ENCODE measurements at regions not wholly inside any gene's neighbourhood (a gene's known extent, or its start where the extent isn't known, plus 50 kb on each side); places are given as distances from the start of the nearest gene placed in this dataset.
"Not testable (repeated sequence)": the region's sequence is repeated elsewhere in the genome, so short reads cannot be mapped to it uniquely, and the experiment has no call there.

GRCh38 chr16:29578898-29579297 is 72.7 kb upstream of the NPIPB12 start:
- H3K27me3 Mint-ChIP-seq, H3K4me3 Mint-ChIP-seq, H3K9me3 Mint-ChIP-seq, H3K27ac Mint-ChIP-seq, DNase-seq: not testable (repeated sequence)
- peaks cover 22% of the 10 kb centered on the region for H3K4me1 Mint-ChIP-seq
- peaks cover 15% of the 10 kb centered on the region for H3K36me3 Mint-ChIP-seq

GRCh38 chr16:29581764-29582163 is 75.6 kb upstream of the NPIPB12 start:
- H3K9me3 Mint-ChIP-seq: not testable (repeated sequence)

GRCh38 chr16:29591919-29592318 is 71.1 kb upstream of the SPN start:
- not testable (repeated sequence) for DNase-seq, H3K27me3 Mint-ChIP-seq, H3K9me3 Mint-ChIP-seq
- H3K36me3 Mint-ChIP-seq: peaks cover 20% of the 10 kb centered on the region
- peak overlapping the region; percentile 14 for H3K4me3 Mint-ChIP-seq
- peak overlapping the region; percentile 69 for H3K27ac Mint-ChIP-seq
- peaks cover 28% of the 10 kb centered on the region for H3K4me1 Mint-ChIP-seq

More at GRCh38 chr16:29581764-29582163, 75.6 kb upstream of the NPIPB12 start:
- not testable (repeated sequence) for H3K27ac Mint-ChIP-seq, H3K27me3 Mint-ChIP-seq, H3K4me3 Mint-ChIP-seq, DNase-seq
- peaks cover 13% of the 10 kb centered on the region for H3K36me3 Mint-ChIP-seq
- peaks cover 29% of the 10 kb centered on the region for H3K4me1 Mint-ChIP-seq

- Mint-ChIP-seq H3K4me1 (peaks cover 23% of the 10 kb centered on the region), H3K4me3 (peak overlapping the region; percentile 94), H3K27ac (peak overlapping the region; percentile 92), H3K36me3 (peaks cover 13% of the 10 kb centered on the region)
- not testable (repeated sequence) for H3K9me3 Mint-ChIP-seq, H3K27me3 Mint-ChIP-seq
- peak; percentile 70 for DNase-seq
These were observed 68.7 kb upstream of the SPN start for GRCh38 chr16:29594269-29594925.

- not testable (repeated sequence) for H3K27me3 Mint-ChIP-seq
These were observed 67.9 kb upstream of the SPN start for GRCh38 chr16:29594926-29595838.

GRCh38 chr16:29597030-29597429 is 66.0 kb upstream of the SPN start:
- DNase-seq, H3K4me3 Mint-ChIP-seq, H3K27me3 Mint-ChIP-seq, H3K9me3 Mint-ChIP-seq, H3K27ac Mint-ChIP-seq: not testable (repeated sequence)
- peaks cover 21% of the 10 kb centered on the region for H3K36me3 Mint-ChIP-seq
- peaks cover 34% of the 10 kb centered on the region for H3K4me1 Mint-ChIP-seq

More at GRCh38 chr16:29594926-29595838, 67.9 kb upstream of the SPN start:
- peak overlapping the region; percentile 90 for H3K27ac Mint-ChIP-seq
- H3K36me3 Mint-ChIP-seq: peaks cover 10% of the 10 kb centered on the region
- not testable (repeated sequence) for H3K9me3 Mint-ChIP-seq
- peak; percentile 93 for DNase-seq
- H3K4me1 Mint-ChIP-seq: peaks cover 26% of the 10 kb centered on the region
- H3K4me3 Mint-ChIP-seq: peak overlapping the region; percentile 79

GRCh38 chr16:29600111-29601000 is 62.7 kb upstream of the SPN start:
- Mint-ChIP-seq H3K4me1 (peaks cover 52% of the 10 kb centered on the region), H3K4me3 (peak overlapping the region; percentile 84), H3K36me3 (peaks cover 31% of the 10 kb centered on the region), H3K27ac (peak overlapping the region; percentile 94)
- H3K9me3 Mint-ChIP-seq, H3K27me3 Mint-ChIP-seq: not testable (repeated sequence)
- peak; percentile 57 for DNase-seq

- peaks cover 46% of the 10 kb centered on the region for H3K4me1 Mint-ChIP-seq
- not testable (repeated sequence) for DNase-seq
These were observed 60.8 kb upstream of the SPN start for GRCh38 chr16:29602247-29602625.

GRCh38 chr16:29602683-29603088 is 60.4 kb upstream of the SPN start:
- H3K9me3 Mint-ChIP-seq, H3K27me3 Mint-ChIP-seq, H3K4me3 Mint-ChIP-seq, DNase-seq: not testable (repeated sequence)
- Mint-ChIP-seq H3K27ac (peak overlapping the region; percentile 94), H3K36me3 (peaks cover 28% of the 10 kb centered on the region), H3K4me1 (peaks cover 51% of the 10 kb centered on the region)

More at GRCh38 chr16:29602247-29602625, 60.8 kb upstream of the SPN start:
- peak overlapping the region; percentile 84 for H3K4me3 Mint-ChIP-seq
- H3K27me3 Mint-ChIP-seq, H3K9me3 Mint-ChIP-seq: not testable (repeated sequence)
- peaks cover 28% of the 10 kb centered on the region for H3K36me3 Mint-ChIP-seq
- peak overlapping the region; percentile 94 for H3K27ac Mint-ChIP-seq

GRCh38 chr16:29604631-29605549 is 58.2 kb upstream of the SPN start:
- peak overlapping the region; percentile 31 for H3K27ac Mint-ChIP-seq
- H3K27me3 Mint-ChIP-seq, DNase-seq, H3K9me3 Mint-ChIP-seq, H3K4me3 Mint-ChIP-seq: not testable (repeated sequence)
- H3K36me3 Mint-ChIP-seq: peaks cover 25% of the 10 kb centered on the region
- peaks cover 52% of the 10 kb centered on the region for H3K4me1 Mint-ChIP-seq

- peaks cover 48% of the 10 kb centered on the region for H3K4me1 Mint-ChIP-seq
- H3K27me3 Mint-ChIP-seq, H3K27ac Mint-ChIP-seq, H3K4me3 Mint-ChIP-seq, DNase-seq, H3K9me3 Mint-ChIP-seq: not testable (repeated sequence)
- peaks cover 25% of the 10 kb centered on the region for H3K36me3 Mint-ChIP-seq
These were observed 57.3 kb upstream of the SPN start for GRCh38 chr16:29605593-29606205.

GRCh38 chr16:29606669-29607427 is 56.2 kb upstream of the SPN start:
- peaks cover 38% of the 10 kb centered on the region for H3K4me1 Mint-ChIP-seq

GRCh38 chr16:29607428-29607823 is 55.6 kb upstream of the SPN start:
- H3K27me3 Mint-ChIP-seq, H3K4me3 Mint-ChIP-seq, DNase-seq, H3K9me3 Mint-ChIP-seq: not testable (repeated sequence)
- Mint-ChIP-seq H3K27ac (peak overlapping the region; percentile 6), H3K36me3 (peaks cover 31% of the 10 kb centered on the region), H3K4me1 (peaks cover 32% of the 10 kb centered on the region)

More at GRCh38 chr16:29606669-29607427, 56.2 kb upstream of the SPN start:
- not testable (repeated sequence) for DNase-seq, H3K27ac Mint-ChIP-seq, H3K4me3 Mint-ChIP-seq, H3K9me3 Mint-ChIP-seq, H3K27me3 Mint-ChIP-seq
- H3K36me3 Mint-ChIP-seq: peaks cover 26% of the 10 kb centered on the region
